Activated B cell treated with CpG ODN at 0.5 μM for 24 hours (primary cell): ENCODE measurements at regions not wholly inside any gene's neighbourhood (a gene's known extent, or its start where the extent isn't known, plus 50 kb on each side); places are given as distances from the start of the nearest gene placed in this dataset.

Experiments
- ATAC-seq: fragments of 200-7000 bp; cut with Tn5 transposase; one replicate; pipeline ENCODE4 v1.10.0; 2021; ENCODE audit warnings: low read depth, mild to moderate bottlenecking, moderate library complexity
- CTCF ChIA-PET: fragments of 350-600 bp; sonication (Branson Sonifier 250); formaldehyde crosslinking; loops from one replicate; lab custom pipeline; 2021; ENCODE audit warnings: antibody characterized with exemption; lab: Charles Lee
- POLR2A ChIA-PET: fragments of 350-600 bp; sonication (Branson Sonifier 250); formaldehyde crosslinking; loops from one replicate; lab custom pipeline; 2021; ENCODE audit warnings: antibody characterized with exemption; lab: Charles Lee
- DNase-seq: peaks from one replicate; pipeline ENCODE4 v3.0.0; 2022
- H3K27ac Mint-ChIP-seq: one replicate; pipeline ENCODE4 v1.8.0; 2020; ENCODE audit warnings: mixed read lengths
- H3K27me3 Mint-ChIP-seq: one replicate; pipeline ENCODE4 v1.8.0; 2021; ENCODE audit warnings: mixed read lengths
- H3K36me3 Mint-ChIP-seq: one replicate; pipeline ENCODE4 v1.8.0; 2021; ENCODE audit warnings: low read depth, mixed read lengths
- H3K4me1 Mint-ChIP-seq: one replicate; pipeline ENCODE4 v1.8.0; 2021; ENCODE audit warnings: mixed read lengths
- H3K4me3 Mint-ChIP-seq: one replicate; pipeline ENCODE4 v1.8.0; 2020; ENCODE audit warnings: mild to moderate bottlenecking, mixed read lengths
- H3K9me3 Mint-ChIP-seq: one replicate; pipeline ENCODE4 v1.8.0; 2020; ENCODE audit warnings: mixed read lengths
- CTCF ChIP-seq: fragments of 200-600 bp; IDR thresholded peaks from one replicate; pipeline ENCODE4 v1.8.0; 2022; ENCODE audit warnings: antibody characterized with exemption, mild to moderate bottlenecking
- intact Hi-C: fragments of 100-400 bp; cut with micrococcal nuclease; formaldehyde crosslinking; loops from one replicate; pipeline ENCODE4 v1.15.1; 2024

DNA sequence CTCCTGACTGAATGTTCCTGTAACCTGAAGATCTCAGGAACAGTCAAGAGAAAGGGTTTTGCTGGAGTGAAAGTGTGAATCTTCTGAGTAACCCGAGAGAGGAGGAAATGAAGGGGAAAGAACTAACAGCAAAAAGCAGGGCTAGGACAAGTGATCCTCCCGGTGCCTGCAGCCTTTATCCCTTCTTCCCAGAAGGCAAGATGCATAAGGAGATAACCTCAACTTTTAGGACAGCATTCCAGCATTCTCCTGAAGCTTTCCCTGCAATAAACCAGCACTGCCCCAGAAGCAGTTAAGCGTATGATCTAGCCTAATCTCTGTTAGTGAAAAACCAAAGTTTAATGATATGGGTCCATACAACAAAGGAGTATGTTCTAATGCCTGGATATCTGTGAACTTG is 298.8 kb downstream of the MEX3B start:
- Mint-ChIP-seq H3K4me3 (no peak overlapping the region), H3K36me3 (no peaks in the 10 kb centered on the region), H3K9me3 (no peaks in the 10 kb centered on the region), H3K27me3 (no peaks in the 10 kb centered on the region), H3K27ac (no peak overlapping the region), H3K4me1 (no peaks in the 10 kb centered on the region)
- ChIA-PET POLR2A (no interaction called here), CTCF (no interaction called here)
- DNase-seq: no peak
- intact Hi-C loops: no loop called here
- ATAC-seq: no peak
- TF ChIP-seq CTCF: no peak

GRCh38 chr15:81744364-81744763 is 301.5 kb downstream of the MEX3B start:
- DNase-seq (no peak), ATAC-seq (no peak)
- Mint-ChIP-seq H3K27me3 (no peaks in the 10 kb centered on the region), H3K27ac (no peak overlapping the region), H3K4me3 (no peak overlapping the region), H3K36me3 (no peaks in the 10 kb centered on the region), H3K4me1 (no peaks in the 10 kb centered on the region), H3K9me3 (peaks cover 3% of the 10 kb centered on the region)
- TF ChIP-seq CTCF: no peak
- ChIA-PET POLR2A (no interaction called here), CTCF (no interaction called here)
- intact Hi-C loops: no loop called here

- Mint-ChIP-seq H3K9me3 (peaks cover 5% of the 10 kb centered on the region), H3K27ac (no peak overlapping the region), H3K27me3 (no peaks in the 10 kb centered on the region), H3K36me3 (no peaks in the 10 kb centered on the region), H3K4me3 (no peak overlapping the region), H3K4me1 (no peaks in the 10 kb centered on the region)
- intact Hi-C loops: no loop called here
- POLR2A ChIA-PET: no interaction called here
- CTCF ChIA-PET: no interaction called here
- no peak for TF ChIP-seq CTCF
- DNase-seq (no peak), ATAC-seq (no peak)
Measured at GRCh38 chr15:81740416-81740815, 305.4 kb downstream of the MEX3B start.

- H3K27ac Mint-ChIP-seq: no peak overlapping the region
- H3K4me1 Mint-ChIP-seq: no peaks in the 10 kb centered on the region
- POLR2A ChIA-PET: no interaction called here
- DNase-seq (no peak), ATAC-seq (no peak)
- no peaks in the 10 kb centered on the region for H3K9me3 Mint-ChIP-seq
- H3K36me3 Mint-ChIP-seq: no peaks in the 10 kb centered on the region
- CTCF ChIA-PET: no interaction called here
- H3K27me3 Mint-ChIP-seq: no peaks in the 10 kb centered on the region
- no peak for TF ChIP-seq CTCF
- intact Hi-C loops: no loop called here
- no peak overlapping the region for H3K4me3 Mint-ChIP-seq
Measured at GRCh38 chr15:81729340-81729739, 316.5 kb downstream of the MEX3B start.

DNA sequence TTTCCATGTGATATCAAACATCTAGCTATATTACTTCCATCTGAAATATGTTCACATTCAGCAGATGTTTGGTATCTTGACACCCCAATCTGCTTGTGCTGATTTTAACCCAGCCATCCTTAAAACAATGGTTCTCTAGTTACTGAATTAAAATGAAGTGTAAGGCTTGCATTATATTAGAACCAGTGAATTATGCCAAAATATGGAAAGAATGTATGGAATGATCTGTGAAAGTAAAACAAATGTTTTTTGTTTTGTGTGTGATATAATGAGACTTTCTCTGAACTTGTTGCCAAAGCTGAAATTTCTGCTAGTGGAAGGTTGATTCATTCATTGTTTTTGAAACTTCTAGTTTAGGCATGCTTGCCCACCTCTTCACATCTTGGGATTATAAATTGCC is 317.1 kb downstream of the MEX3B start:
- no peak for TF ChIP-seq CTCF
- intact Hi-C loops: no loop called here
- POLR2A ChIA-PET: no interaction called here
- H3K27ac Mint-ChIP-seq: no peak overlapping the region
- H3K4me1 Mint-ChIP-seq: no peaks in the 10 kb centered on the region
- CTCF ChIA-PET: no interaction called here
- ATAC-seq (no peak), DNase-seq (no peak)
- no peaks in the 10 kb centered on the region for H3K9me3 Mint-ChIP-seq
- no peaks in the 10 kb centered on the region for H3K36me3 Mint-ChIP-seq
- no peaks in the 10 kb centered on the region for H3K27me3 Mint-ChIP-seq
- H3K4me3 Mint-ChIP-seq: no peak overlapping the region
